Activated B cell treated with CpG ODN at 0.5 μM for 24 hours (primary cell): ENCODE measurements at regions not wholly inside any gene's neighbourhood (a gene's known extent, or its start where the extent isn't known, plus 50 kb on each side); places are given as distances from the start of the nearest gene placed in this dataset.

ENCODE experiments used
- ATAC-seq: fragments of 200-7000 bp; cut with Tn5 transposase; one replicate; pipeline ENCODE4 v1.10.0; 2021; ENCODE audit warnings: low read depth, mild to moderate bottlenecking, moderate library complexity
- CTCF ChIA-PET: fragments of 350-600 bp; sonication (Branson Sonifier 250); formaldehyde crosslinking; loops from one replicate; lab custom pipeline; 2021; ENCODE audit warnings: antibody characterized with exemption; lab: Charles Lee
- POLR2A ChIA-PET: fragments of 350-600 bp; sonication (Branson Sonifier 250); formaldehyde crosslinking; loops from one replicate; lab custom pipeline; 2021; ENCODE audit warnings: antibody characterized with exemption; lab: Charles Lee
- DNase-seq: peaks from one replicate; pipeline ENCODE4 v3.0.0; 2022
- H3K27ac Mint-ChIP-seq: one replicate; pipeline ENCODE4 v1.8.0; 2020; ENCODE audit warnings: mixed read lengths
- H3K27me3 Mint-ChIP-seq: one replicate; pipeline ENCODE4 v1.8.0; 2021; ENCODE audit warnings: mixed read lengths
- H3K36me3 Mint-ChIP-seq: one replicate; pipeline ENCODE4 v1.8.0; 2021; ENCODE audit warnings: low read depth, mixed read lengths
- H3K4me1 Mint-ChIP-seq: one replicate; pipeline ENCODE4 v1.8.0; 2021; ENCODE audit warnings: mixed read lengths
- H3K4me3 Mint-ChIP-seq: one replicate; pipeline ENCODE4 v1.8.0; 2020; ENCODE audit warnings: mild to moderate bottlenecking, mixed read lengths
- H3K9me3 Mint-ChIP-seq: one replicate; pipeline ENCODE4 v1.8.0; 2020; ENCODE audit warnings: mixed read lengths
- CTCF ChIP-seq: fragments of 200-600 bp; IDR thresholded peaks from one replicate; pipeline ENCODE4 v1.8.0; 2022; ENCODE audit warnings: antibody characterized with exemption, mild to moderate bottlenecking
- intact Hi-C: fragments of 100-400 bp; cut with micrococcal nuclease; formaldehyde crosslinking; loops from one replicate; pipeline ENCODE4 v1.15.1; 2024

GRCh38 chr5:72055636-72056035, 51.6 kb upstream of the MAP1B start:
- Mint-ChIP-seq H3K27me3 (peaks cover 4% of the 10 kb centered on the region), H3K9me3 (no peaks in the 10 kb centered on the region), H3K4me1 (no peaks in the 10 kb centered on the region), H3K36me3 (no peaks in the 10 kb centered on the region), H3K27ac (no peak overlapping the region), H3K4me3 (no peak overlapping the region)
- POLR2A ChIA-PET, result no interaction called here
- ATAC-seq (no peak), DNase-seq (no peak)
- intact Hi-C loops, result no loop called here
- CTCF ChIA-PET, result no interaction called here
- no peak for TF ChIP-seq CTCF
